OCI-LY7 (cell line): ENCODE measurements at regions not wholly inside any gene's neighbourhood (a gene's known extent, or its start where the extent isn't known, plus 50 kb on each side); places are given as distances from the start of the nearest gene placed in this dataset.

Source experiments
- BruUV-seq: library from RNA; stranded (reverse); fragments of 400-500 nt; replicated peaks from 2 replicates; lab custom pipeline; 2021; lab: Mats Ljungman, UMichigan
- CTCF ChIA-PET: fragments of 300-600 bp; sonication (Branson Sonifier 250); formaldehyde crosslinking; loops from one replicate; lab custom pipeline; 2022; ENCODE audit warnings: antibody characterized with exemption; ENCODE audit not compliant: unreplicated experiment; lab: Charles Lee
- POLR2A ChIA-PET: fragments of 300-600 bp; sonication (Branson Sonifier 250); formaldehyde crosslinking; loops from one replicate; lab custom pipeline; 2022; ENCODE audit warnings: antibody characterized with exemption; lab: Charles Lee
- DNase-seq: peaks from one replicate; pipeline ENCODE4 v3.0.0-alpha.2; 2015; ENCODE audit warnings: low spot score
- H2AFZ ChIP-seq: fragments of 200-600 bp; sonication (generic), shearing (Covaris generic); 2 replicates; pipeline ENCODE4 v1.6.1; 2014; ENCODE audit warnings: mild to moderate bottlenecking, antibody characterized with exemption, low read length, moderate library complexity
- H3K27ac ChIP-seq: fragments of 200-600 bp; sonication (generic); 2 replicates; pipeline ENCODE4 v1.5.1; 2014; ENCODE audit warnings: mixed run types, low read depth, mild to moderate bottlenecking, moderate library complexity, low read length, inconsistent platforms; ENCODE audit not compliant: poor library complexity, severe bottlenecking
- H3K36me3 ChIP-seq: fragments of 200-600 bp; sonication (generic); 2 replicates; pipeline ENCODE4 v1.6.1; 2014; ENCODE audit warnings: mild to moderate bottlenecking, antibody characterized with exemption, low read length, moderate library complexity, mixed read lengths; ENCODE audit not compliant: insufficient read depth
- H3K4me1 ChIP-seq: fragments of 200-600 bp; sonication (generic); 2 replicates; pipeline ENCODE4 v1.5.1; 2014; ENCODE audit warnings: mild to moderate bottlenecking, low read length; ENCODE audit not compliant: insufficient read depth, poor library complexity, severe bottlenecking
- H3K4me2 ChIP-seq: fragments of 200-600 bp; sonication (generic); 2 replicates; pipeline ENCODE4 v1.6.1; 2014; ENCODE audit warnings: mild to moderate bottlenecking, low read length
- H3K4me3 ChIP-seq: fragments of 200-600 bp; sonication (generic); 2 replicates; pipeline ENCODE4 v1.5.1; 2014; ENCODE audit warnings: mild to moderate bottlenecking, low read depth, low read length; ENCODE audit not compliant: poor library complexity, severe bottlenecking
- H3K79me2 ChIP-seq: fragments of 200-600 bp; sonication (generic); 2 replicates; pipeline ENCODE4 v1.6.1; 2016; ENCODE audit warnings: low read depth, mild to moderate bottlenecking, low read length, moderate library complexity, mixed read lengths; ENCODE audit not compliant: insufficient read depth
- H3K9me2 ChIP-seq: fragments of 200-600 bp; sonication (generic); 2 replicates; pipeline ENCODE4 v1.6.1; 2016; ENCODE audit warnings: mild to moderate bottlenecking, low read length, mixed read lengths; ENCODE audit not compliant: insufficient read depth
- H3K9me3 ChIP-seq: fragments of 200-600 bp; sonication (generic); 2 replicates; pipeline ENCODE4 v1.6.1; 2014; ENCODE audit warnings: mild to moderate bottlenecking, mixed run types, low read length, mixed read lengths
- H4K20me1 ChIP-seq: fragments of 200-600 bp; sonication (generic); 2 replicates; pipeline ENCODE4 v1.6.1; 2014; ENCODE audit warnings: mild to moderate bottlenecking, antibody characterized with exemption, low read length, moderate library complexity, mixed read lengths; ENCODE audit not compliant: insufficient read depth
- EZH2phosphoT487 ChIP-seq: fragments of 200-600 bp; sonication (generic); IDR thresholded peaks from 2 replicates; pipeline ENCODE4 v1.6.1; 2018; ENCODE audit warnings: low read depth, borderline replicate concordance, mild to moderate bottlenecking, mixed run types, antibody characterized with exemption, low read length, moderate library complexity, mixed read lengths
- intact Hi-C: fragments of 100-400 bp; cut with micrococcal nuclease; formaldehyde crosslinking; loops from one replicate; pipeline ENCODE4 v1.10.0; 2022; ENCODE audit not compliant: unreplicated experiment
- TF ChIP-seq, protein P1 (sequence below): fragments of 200-600 bp; sonication (generic); conservative IDR thresholded peaks from 2 replicates; pipeline ENCODE4 v1.5.1; 2014; ENCODE audit warnings: mild to moderate bottlenecking, antibody characterized with exemption, low read length, moderate library complexity, mixed read lengths

DNA sequence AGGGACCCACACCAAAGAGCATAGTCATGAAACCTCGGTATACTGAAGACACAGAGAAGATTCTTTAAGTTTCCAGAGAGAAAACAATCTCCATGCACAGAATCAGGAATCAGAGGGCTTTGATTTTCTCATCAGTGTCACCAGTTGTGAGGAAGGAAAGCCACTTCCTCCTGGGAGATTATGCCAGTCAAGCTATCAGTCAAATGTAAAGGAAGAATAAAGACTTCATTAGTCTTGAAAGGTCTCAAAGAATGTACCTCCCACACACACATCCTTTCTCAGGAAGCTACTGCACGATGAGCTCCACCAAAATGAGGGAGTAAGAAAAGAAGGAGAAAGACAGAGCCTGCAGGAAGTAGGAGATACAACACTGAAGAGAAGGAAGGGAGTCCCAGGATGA is 486.3 kb downstream of the SHQ1 start:
- BruUV-seq = no TSS peak
- ChIA-PET POLR2A (no interaction called here), CTCF (no interaction called here)
- Histone ChIP-seq H3K9me3 (no peaks in the 10 kb centered on the region), H3K9me2 (no peaks in the 10 kb centered on the region), H2AFZ (no peak overlapping the region), H3K4me1 (no peaks in the 10 kb centered on the region), H3K27ac (no peak overlapping the region), H3K79me2 (no peaks in the 10 kb centered on the region), H3K36me3 (no peaks in the 10 kb centered on the region), H3K4me3 (no peak overlapping the region), H4K20me1 (no peaks in the 10 kb centered on the region), H3K4me2 (no peak overlapping the region)
- no peak for DNase-seq
- intact Hi-C loops = no loop called here
- TF ChIP-seq, protein P1, sequence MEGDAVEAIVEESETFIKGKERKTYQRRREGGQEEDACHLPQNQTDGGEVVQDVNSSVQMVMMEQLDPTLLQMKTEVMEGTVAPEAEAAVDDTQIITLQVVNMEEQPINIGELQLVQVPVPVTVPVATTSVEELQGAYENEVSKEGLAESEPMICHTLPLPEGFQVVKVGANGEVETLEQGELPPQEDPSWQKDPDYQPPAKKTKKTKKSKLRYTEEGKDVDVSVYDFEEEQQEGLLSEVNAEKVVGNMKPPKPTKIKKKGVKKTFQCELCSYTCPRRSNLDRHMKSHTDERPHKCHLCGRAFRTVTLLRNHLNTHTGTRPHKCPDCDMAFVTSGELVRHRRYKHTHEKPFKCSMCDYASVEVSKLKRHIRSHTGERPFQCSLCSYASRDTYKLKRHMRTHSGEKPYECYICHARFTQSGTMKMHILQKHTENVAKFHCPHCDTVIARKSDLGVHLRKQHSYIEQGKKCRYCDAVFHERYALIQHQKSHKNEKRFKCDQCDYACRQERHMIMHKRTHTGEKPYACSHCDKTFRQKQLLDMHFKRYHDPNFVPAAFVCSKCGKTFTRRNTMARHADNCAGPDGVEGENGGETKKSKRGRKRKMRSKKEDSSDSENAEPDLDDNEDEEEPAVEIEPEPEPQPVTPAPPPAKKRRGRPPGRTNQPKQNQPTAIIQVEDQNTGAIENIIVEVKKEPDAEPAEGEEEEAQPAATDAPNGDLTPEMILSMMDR = no peak
- TF ChIP-seq EZH2phosphoT487 = no peak

- no TSS peak for BruUV-seq
- Histone ChIP-seq H3K9me2 (no peaks in the 10 kb centered on the region), H3K27ac (no peak overlapping the region), H3K4me2 (no peak overlapping the region), H3K9me3 (no peaks in the 10 kb centered on the region), H2AFZ (no peak overlapping the region), H3K4me3 (no peak overlapping the region), H3K79me2 (no peaks in the 10 kb centered on the region), H4K20me1 (no peaks in the 10 kb centered on the region), H3K4me1 (no peaks in the 10 kb centered on the region), H3K36me3 (no peaks in the 10 kb centered on the region)
- ChIA-PET POLR2A (interaction anchor here (1.3 kb wide), 1 partner anchor 16 kb away, joined by 5 read pairs; no protein-coding TSS in a partner anchor), CTCF (no interaction called here)
- no peak for DNase-seq
- intact Hi-C loops = no loop called here
- TF ChIP-seq EZH2phosphoT487 = no peak
- TF ChIP-seq, protein P1 = no peak
Observed at GRCh38 chr3:72359743-72360142, 488.5 kb downstream of the SHQ1 start.

GRCh38 chr3:72355168-72355567 is 493.1 kb downstream of the SHQ1 start:
- TF ChIP-seq EZH2phosphoT487 = no peak
- TF ChIP-seq, protein P1 = no peak
- intact Hi-C loops = no loop called here
- Histone ChIP-seq H3K36me3 (no peaks in the 10 kb centered on the region), H3K9me3 (no peaks in the 10 kb centered on the region), H3K79me2 (no peaks in the 10 kb centered on the region), H3K9me2 (no peaks in the 10 kb centered on the region), H2AFZ (no peak overlapping the region), H3K4me3 (no peak overlapping the region), H3K27ac (no peak overlapping the region), H3K4me1 (no peaks in the 10 kb centered on the region), H3K4me2 (no peak overlapping the region), H4K20me1 (no peaks in the 10 kb centered on the region)
- no peak for DNase-seq
- no TSS peak for BruUV-seq
- CTCF ChIA-PET = no interaction called here
- POLR2A ChIA-PET = no interaction called here
